Upper lobe of right lung (tissue), 1 donor: ENCODE measurements at regions not wholly inside any gene's neighbourhood (a gene's known extent, or its start where the extent isn't known, plus 50 kb on each side); places are given as distances from the start of the nearest gene placed in this dataset.
A peak's percentile ranks its signal among the peaks of the same experiment; 100 is the strongest.

Experiments used
- ATAC-seq: fragments of 200-7000 bp; cut with Tn5 transposase; one replicate; pipeline ENCODE4 v1.9.1; 2020; ENCODE audit warnings: mild to moderate bottlenecking, moderate library complexity
- DNase-seq: peaks from one replicate; pipeline ENCODE4 v3.0.0-alpha.2; 2020
- H3K27ac ChIP-seq: fragments of 200-600 bp; one replicate; pipeline ENCODE4 v1.8.0; 2022
- H3K27me3 ChIP-seq: fragments of 200-600 bp; one replicate; pipeline ENCODE4 v1.8.0; 2022; ENCODE audit warnings: mild to moderate bottlenecking
- H3K36me3 ChIP-seq: fragments of 200-600 bp; one replicate; pipeline ENCODE4 v1.8.0; 2022
- H3K4me1 ChIP-seq: fragments of 200-600 bp; one replicate; pipeline ENCODE4 v1.8.0; 2022
- H3K4me3 ChIP-seq: fragments of 200-600 bp; one replicate; pipeline ENCODE4 v1.8.0; 2022; ENCODE audit warnings: mild to moderate bottlenecking
- H3K9me3 ChIP-seq: fragments of 200-600 bp; one replicate; pipeline ENCODE4 v1.8.0; 2022
- CTCF ChIP-seq: fragments of 200-600 bp; IDR thresholded peaks from one replicate; pipeline ENCODE4 v1.8.0; 2022; ENCODE audit warnings: antibody characterized with exemption
- intact Hi-C: fragments of 100-400 bp; cut with DNase I; formaldehyde crosslinking; loops from one replicate; pipeline ENCODE4 v1.11.0; 2022
- donor health status: DM: no; HTN: yes; CAD: no; lungs with severe emphysema.

DNA sequence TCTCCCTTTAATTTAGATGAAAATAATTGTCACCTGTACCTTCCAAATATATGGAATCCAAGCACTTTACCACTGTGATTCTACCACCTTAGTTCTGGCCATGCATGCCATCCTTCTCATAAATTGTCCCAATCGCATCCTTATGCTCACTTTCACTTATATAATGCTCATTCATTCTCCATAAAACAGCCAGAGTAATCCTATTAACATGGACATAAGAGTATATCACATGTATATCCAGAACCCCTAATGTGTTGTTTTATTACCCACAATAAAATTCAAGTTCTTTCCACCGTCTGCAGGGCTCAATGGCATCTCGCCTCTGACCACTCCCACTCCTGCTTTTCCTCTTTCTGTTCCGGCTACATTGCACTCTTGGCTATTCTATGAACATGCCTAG is 597.5 kb upstream of the MIR17HG start:
- DNase-seq (no peak), ATAC-seq (no peak)
- Histone ChIP-seq H3K4me1 (no peaks in the 10 kb centered on the region), H3K36me3 (no peaks in the 10 kb centered on the region), H3K9me3 (no peaks in the 10 kb centered on the region), H3K4me3 (no peak overlapping the region), H3K27ac (no peak overlapping the region), H3K27me3 (no peaks in the 10 kb centered on the region)
- intact Hi-C loops: no loop called here
- no peak for TF ChIP-seq CTCF

GRCh38 chr13:90751026-90751425 is 596.5 kb upstream of the MIR17HG start:
- Histone ChIP-seq H3K4me1 (no peaks in the 10 kb centered on the region), H3K4me3 (no peak overlapping the region), H3K36me3 (no peaks in the 10 kb centered on the region), H3K27ac (no peak overlapping the region), H3K9me3 (no peaks in the 10 kb centered on the region), H3K27me3 (no peaks in the 10 kb centered on the region)
- intact Hi-C loops: no loop called here
- TF ChIP-seq CTCF: no peak
- DNase-seq: no peak
- ATAC-seq: no peak

GRCh38 chr13:90752070-90752469 is 595.4 kb upstream of the MIR17HG start:
- DNase-seq (no peak), ATAC-seq (no peak)
- intact Hi-C loops: no loop called here
- Histone ChIP-seq H3K9me3 (no peaks in the 10 kb centered on the region), H3K4me3 (no peak overlapping the region), H3K36me3 (no peaks in the 10 kb centered on the region), H3K27me3 (no peaks in the 10 kb centered on the region), H3K27ac (no peak overlapping the region), H3K4me1 (no peaks in the 10 kb centered on the region)
- TF ChIP-seq CTCF: no peak

DNA sequence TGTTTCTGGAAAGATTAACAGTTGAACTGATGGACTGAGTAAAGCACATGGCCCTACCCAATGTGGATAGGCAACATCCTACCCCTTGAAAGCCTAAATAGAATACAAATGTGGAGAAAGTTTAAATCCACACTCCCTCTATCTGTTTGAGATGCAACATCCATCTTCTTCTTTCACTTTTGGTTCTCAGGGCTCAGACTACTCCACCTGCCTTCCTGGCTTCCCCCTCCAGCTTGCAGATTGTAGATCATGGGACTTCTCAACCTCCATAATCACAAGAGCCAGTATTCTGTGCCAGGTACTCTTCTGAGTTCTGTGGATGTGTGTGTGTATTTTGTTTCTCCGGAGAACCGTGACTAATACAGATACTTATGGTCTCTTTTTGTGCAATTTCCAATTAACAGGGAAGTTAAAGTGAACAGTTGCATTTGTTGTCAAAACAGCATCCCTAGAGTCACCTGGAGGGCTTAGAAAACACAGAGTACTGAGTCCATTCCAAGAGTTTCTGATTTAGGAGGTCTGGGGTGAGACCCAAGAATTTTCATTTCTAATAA is 590.3 kb upstream of the MIR17HG start:
- intact Hi-C loops: no loop called here
- H3K36me3 ChIP-seq: no peaks in the 10 kb centered on the region
- no peak for TF ChIP-seq CTCF
- no peak for DNase-seq
- no peaks in the 10 kb centered on the region for H3K4me1 ChIP-seq
- no peaks in the 10 kb centered on the region for H3K27me3 ChIP-seq
- H3K4me3 ChIP-seq: no peak overlapping the region
- no peak overlapping the region for H3K27ac ChIP-seq
- peak; percentile 24 for ATAC-seq
- H3K9me3 ChIP-seq: no peaks in the 10 kb centered on the region

DNA sequence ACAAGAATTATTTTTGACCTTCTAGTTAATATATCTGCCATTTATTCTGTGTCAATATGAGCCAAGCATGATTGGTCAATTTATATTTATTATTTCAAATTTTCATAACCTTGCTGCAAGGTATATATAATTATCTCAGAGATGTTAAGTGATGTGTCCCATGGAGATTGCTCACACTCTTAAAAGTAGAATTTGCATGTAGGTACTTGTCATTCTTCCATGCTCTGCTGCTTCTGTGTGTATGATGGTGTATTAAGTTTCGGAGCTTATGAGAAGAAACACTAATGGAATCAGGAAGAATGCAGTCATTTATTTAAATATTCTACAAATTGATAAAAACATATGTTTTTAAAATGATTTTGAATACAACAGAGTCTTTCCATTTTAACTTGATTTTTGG is 586.8 kb upstream of the MIR17HG start:
- Histone ChIP-seq H3K4me3 (no peak overlapping the region), H3K9me3 (no peaks in the 10 kb centered on the region), H3K4me1 (no peaks in the 10 kb centered on the region), H3K27me3 (no peaks in the 10 kb centered on the region), H3K36me3 (no peaks in the 10 kb centered on the region), H3K27ac (no peak overlapping the region)
- no peak for TF ChIP-seq CTCF
- DNase-seq: no peak
- ATAC-seq: no peak
- intact Hi-C loops: no loop called here

- ATAC-seq: no peak
- H3K27me3 ChIP-seq: no peaks in the 10 kb centered on the region
Observed at GRCh38 chr13:90763476-90764150, 583.9 kb upstream of the MIR17HG start.

More at GRCh38 chr13:90763476-90764150, 583.9 kb upstream of the MIR17HG start:
- TF ChIP-seq CTCF: no peak
- DNase-seq: no peak
- intact Hi-C loops: no loop called here
- Histone ChIP-seq H3K4me3 (no peak overlapping the region), H3K4me1 (no peaks in the 10 kb centered on the region), H3K27ac (no peak overlapping the region), H3K36me3 (no peaks in the 10 kb centered on the region), H3K9me3 (no peaks in the 10 kb centered on the region)
